ENCODE measurements at regions not wholly inside any gene's neighbourhood (a gene's known extent, or its start where the extent isn't known, plus 50 kb on each side); places are given as distances from the start of the nearest gene placed in this dataset.

- H3K27me3 ChIP-seq (ENCODE audit: insufficient read depth, low read length, poor library complexity, severe bottlenecking): no peaks in the 10 kb centered on the region
- H3K36me3 ChIP-seq (ENCODE audit: insufficient read depth, low read length): no peaks in the 10 kb centered on the region
- no peak overlapping the region for H3K4me3 ChIP-seq (ENCODE audit: low read length, poor library complexity, severe bottlenecking)
- H4K20me1 ChIP-seq (ENCODE audit: insufficient read depth, low read length, poor library complexity, severe bottlenecking): no peaks in the 10 kb centered on the region
- H3F3A ChIP-seq (ENCODE audit: low read depth): no peaks in the 10 kb centered on the region
- H3K9me2 ChIP-seq (replicated peaks; ENCODE audit: low read depth, low read length): no peaks in the 10 kb centered on the region
- no peak overlapping the region for H3K9ac ChIP-seq (ENCODE audit: low read depth, low read length, poor library complexity, severe bottlenecking)
- H3K4me1 ChIP-seq (ENCODE audit: insufficient read depth, low read length, poor library complexity, severe bottlenecking): no peaks in the 10 kb centered on the region
- no peaks in the 10 kb centered on the region for H3K9me3 ChIP-seq (ENCODE audit: insufficient read depth, low read depth, low read length)
- no peak overlapping the region for H3K4me2 ChIP-seq (ENCODE audit: low read depth, low read length, poor library complexity, severe bottlenecking)
- TF ChIP-seq CTCF (conservative IDR thresholded peaks at IDR 0.05; ENCODE audit: low read length) (no peak), EZH2phosphoT487 (IDR thresholded peaks at IDR 0.05; ENCODE audit: borderline replicate concordance) (no peak)
- H3K79me2 ChIP-seq (ENCODE audit: insufficient read depth, low read length): no peaks in the 10 kb centered on the region
- H2AFZ ChIP-seq (ENCODE audit: low read length): no peak overlapping the region
Measured at GRCh38 chr14:71179066-71179465, 271.8 kb downstream of the PCNX1 start.

DNA sequence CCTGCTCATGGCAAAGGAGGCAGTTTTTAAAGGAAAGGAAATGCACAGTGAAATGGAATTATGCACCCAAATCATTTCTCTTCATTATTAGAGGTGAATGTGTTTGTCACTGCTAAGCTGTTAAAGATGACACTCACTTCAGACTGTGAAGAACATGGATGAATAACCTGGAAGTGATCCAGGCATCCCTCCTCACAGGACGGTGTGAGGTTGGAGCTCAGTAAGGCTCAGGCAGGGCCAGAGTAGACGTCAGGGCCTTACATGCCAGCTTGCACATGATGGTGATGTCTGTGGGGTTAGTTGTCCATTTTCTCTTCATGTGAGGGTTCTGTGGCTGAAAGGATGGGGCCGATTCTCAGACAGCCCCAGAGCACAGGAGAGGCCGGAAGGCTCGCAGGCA, 273.1 kb downstream of the PCNX1 start:
- TF ChIP-seq CTCF (conservative IDR thresholded peaks at IDR 0.05; ENCODE audit: low read length): no peak
- TF ChIP-seq EZH2phosphoT487 (IDR thresholded peaks at IDR 0.05; ENCODE audit: borderline replicate concordance): no peak
- H3K4me3 ChIP-seq (ENCODE audit: low read length, poor library complexity, severe bottlenecking): no peak overlapping the region

GRCh38 chr14:71181215-71182003, 274.1 kb downstream of the PCNX1 start:
- no peaks in the 10 kb centered on the region for H3K4me1 ChIP-seq (ENCODE audit: insufficient read depth, low read length, poor library complexity, severe bottlenecking)

More for the DNA sequence above, 273.1 kb downstream of the PCNX1 start:
- Histone ChIP-seq H2AFZ (ENCODE audit: low read length) (no peak overlapping the region), H3K9ac (ENCODE audit: low read depth, low read length, poor library complexity, severe bottlenecking) (no peak overlapping the region), H3K9me2 (replicated peaks; ENCODE audit: low read depth, low read length) (no peaks in the 10 kb centered on the region), H3K79me2 (ENCODE audit: insufficient read depth, low read length) (no peaks in the 10 kb centered on the region), H3K9me3 (ENCODE audit: insufficient read depth, low read depth, low read length) (no peaks in the 10 kb centered on the region), H3F3A (ENCODE audit: low read depth) (no peaks in the 10 kb centered on the region), H4K20me1 (ENCODE audit: insufficient read depth, low read length, poor library complexity, severe bottlenecking) (no peaks in the 10 kb centered on the region), H3K36me3 (ENCODE audit: insufficient read depth, low read length) (no peaks in the 10 kb centered on the region), H3K4me2 (ENCODE audit: low read depth, low read length, poor library complexity, severe bottlenecking) (no peak overlapping the region), H3K27me3 (ENCODE audit: insufficient read depth, low read length, poor library complexity, severe bottlenecking) (no peaks in the 10 kb centered on the region), H3K4me1 (ENCODE audit: insufficient read depth, low read length, poor library complexity, severe bottlenecking) (no peaks in the 10 kb centered on the region)

More at GRCh38 chr14:71181215-71182003, 274.1 kb downstream of the PCNX1 start:
- Histone ChIP-seq H2AFZ (ENCODE audit: low read length) (no peak overlapping the region), H3F3A (ENCODE audit: low read depth) (no peaks in the 10 kb centered on the region), H3K9me2 (replicated peaks; ENCODE audit: low read depth, low read length) (no peaks in the 10 kb centered on the region), H3K79me2 (ENCODE audit: insufficient read depth, low read length) (no peaks in the 10 kb centered on the region), H3K27me3 (ENCODE audit: insufficient read depth, low read length, poor library complexity, severe bottlenecking) (no peaks in the 10 kb centered on the region), H3K36me3 (ENCODE audit: insufficient read depth, low read length) (no peaks in the 10 kb centered on the region), H3K9ac (ENCODE audit: low read depth, low read length, poor library complexity, severe bottlenecking) (no peak overlapping the region), H3K4me3 (ENCODE audit: low read length, poor library complexity, severe bottlenecking) (no peak overlapping the region), H4K20me1 (ENCODE audit: insufficient read depth, low read length, poor library complexity, severe bottlenecking) (no peaks in the 10 kb centered on the region), H3K4me2 (ENCODE audit: low read depth, low read length, poor library complexity, severe bottlenecking) (no peak overlapping the region), H3K9me3 (ENCODE audit: insufficient read depth, low read depth, low read length) (no peaks in the 10 kb centered on the region)
- TF ChIP-seq CTCF (conservative IDR thresholded peaks at IDR 0.05; ENCODE audit: low read length) (no peak), EZH2phosphoT487 (IDR thresholded peaks at IDR 0.05; ENCODE audit: borderline replicate concordance) (no peak)

Data from Loucy (cell line).